ENCODE measurements at regions not wholly inside any gene's neighbourhood (a gene's known extent, or its start where the extent isn't known, plus 50 kb on each side); places are given as distances from the start of the nearest gene placed in this dataset.

DNA sequence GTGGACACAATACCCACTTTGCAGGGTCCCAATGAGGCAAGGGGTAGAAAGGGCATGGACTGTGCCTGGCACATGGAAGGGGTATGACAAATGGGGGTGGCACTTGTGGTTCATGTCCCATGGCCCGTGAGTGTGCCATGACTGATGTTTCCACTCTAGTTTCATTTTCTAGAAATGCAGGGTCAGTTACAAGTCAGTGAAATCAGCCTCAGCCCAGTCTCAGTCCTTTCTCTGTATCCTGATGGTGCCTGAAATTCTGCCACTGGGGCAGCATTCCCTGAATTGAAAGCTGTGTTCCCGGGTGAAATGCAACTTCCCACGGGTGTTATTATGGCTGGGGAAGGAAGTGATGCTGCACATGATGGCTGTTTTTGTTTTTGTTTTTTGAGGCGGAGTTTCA is 110.8 kb upstream of the ZBTB40 start:
- Histone ChIP-seq H3K4me3 (no peak overlapping the region), H3K27me3 (no peaks in the 10 kb centered on the region), H3K9me3 (no peaks in the 10 kb centered on the region), H3K36me3 (no peaks in the 10 kb centered on the region), H3K4me1 (no peaks in the 10 kb centered on the region), H3K27ac (no peak overlapping the region)
- TF ChIP-seq, protein P1, sequence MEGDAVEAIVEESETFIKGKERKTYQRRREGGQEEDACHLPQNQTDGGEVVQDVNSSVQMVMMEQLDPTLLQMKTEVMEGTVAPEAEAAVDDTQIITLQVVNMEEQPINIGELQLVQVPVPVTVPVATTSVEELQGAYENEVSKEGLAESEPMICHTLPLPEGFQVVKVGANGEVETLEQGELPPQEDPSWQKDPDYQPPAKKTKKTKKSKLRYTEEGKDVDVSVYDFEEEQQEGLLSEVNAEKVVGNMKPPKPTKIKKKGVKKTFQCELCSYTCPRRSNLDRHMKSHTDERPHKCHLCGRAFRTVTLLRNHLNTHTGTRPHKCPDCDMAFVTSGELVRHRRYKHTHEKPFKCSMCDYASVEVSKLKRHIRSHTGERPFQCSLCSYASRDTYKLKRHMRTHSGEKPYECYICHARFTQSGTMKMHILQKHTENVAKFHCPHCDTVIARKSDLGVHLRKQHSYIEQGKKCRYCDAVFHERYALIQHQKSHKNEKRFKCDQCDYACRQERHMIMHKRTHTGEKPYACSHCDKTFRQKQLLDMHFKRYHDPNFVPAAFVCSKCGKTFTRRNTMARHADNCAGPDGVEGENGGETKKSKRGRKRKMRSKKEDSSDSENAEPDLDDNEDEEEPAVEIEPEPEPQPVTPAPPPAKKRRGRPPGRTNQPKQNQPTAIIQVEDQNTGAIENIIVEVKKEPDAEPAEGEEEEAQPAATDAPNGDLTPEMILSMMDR (IDR thresholded peaks at IDR 0.05): no peak
- no peak for DNase-seq (ENCODE audit: low spot score in 2 of 2)
- intact Hi-C loops (cut with DNase I): no loop called here

DNA sequence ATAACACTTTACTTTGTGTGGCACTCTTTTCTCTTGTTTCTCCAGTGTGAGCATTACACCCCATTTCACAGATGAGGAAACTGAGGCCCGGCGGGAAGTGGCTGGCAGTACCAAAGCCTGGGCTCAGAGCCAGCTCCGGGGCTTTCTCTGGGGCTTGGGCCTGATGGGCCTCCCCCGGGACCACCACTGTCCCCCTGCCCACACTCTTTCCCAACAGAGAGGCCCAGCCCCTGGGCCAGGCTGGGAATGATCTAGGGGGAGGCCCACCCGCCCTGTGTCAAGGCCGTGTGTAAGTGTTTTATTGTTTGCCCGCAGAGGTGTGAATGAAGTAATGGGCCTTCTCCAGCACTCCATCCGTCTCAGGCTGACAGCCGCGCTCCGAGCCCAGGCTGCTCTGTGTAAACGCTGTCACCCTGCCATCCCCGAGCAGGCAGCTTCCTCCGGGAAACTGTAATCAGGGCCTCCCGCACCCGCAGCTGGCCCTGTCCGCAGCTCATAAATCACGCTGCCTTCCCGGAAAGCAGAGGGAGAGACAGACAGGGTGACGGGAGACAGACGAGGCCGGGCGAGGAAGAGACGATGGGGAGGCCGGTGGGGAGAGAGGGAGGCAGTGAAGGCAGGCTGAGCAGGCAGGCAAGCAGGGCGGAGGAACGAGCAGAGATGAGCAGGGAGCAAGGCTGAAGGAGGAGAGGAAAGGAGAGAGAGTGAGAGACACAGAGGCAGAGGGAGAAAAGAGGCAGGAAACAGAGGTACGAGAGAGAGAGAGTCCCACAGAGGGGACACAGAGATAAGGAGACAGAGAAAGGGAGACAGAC is 109.7 kb upstream of the ZBTB40 start:
- intact Hi-C loops (cut with DNase I): no loop called here
- no peaks in the 10 kb centered on the region for H3K27me3 ChIP-seq
- H3K27ac ChIP-seq: no peak overlapping the region
- TF ChIP-seq, protein P1 (IDR thresholded peaks at IDR 0.05): no peak
- H3K9me3 ChIP-seq: no peaks in the 10 kb centered on the region
- no peak for DNase-seq (ENCODE audit: low spot score in 2 of 2)
- no peaks in the 10 kb centered on the region for H3K36me3 ChIP-seq
- no peak overlapping the region for H3K4me3 ChIP-seq
- no peaks in the 10 kb centered on the region for H3K4me1 ChIP-seq

DNA sequence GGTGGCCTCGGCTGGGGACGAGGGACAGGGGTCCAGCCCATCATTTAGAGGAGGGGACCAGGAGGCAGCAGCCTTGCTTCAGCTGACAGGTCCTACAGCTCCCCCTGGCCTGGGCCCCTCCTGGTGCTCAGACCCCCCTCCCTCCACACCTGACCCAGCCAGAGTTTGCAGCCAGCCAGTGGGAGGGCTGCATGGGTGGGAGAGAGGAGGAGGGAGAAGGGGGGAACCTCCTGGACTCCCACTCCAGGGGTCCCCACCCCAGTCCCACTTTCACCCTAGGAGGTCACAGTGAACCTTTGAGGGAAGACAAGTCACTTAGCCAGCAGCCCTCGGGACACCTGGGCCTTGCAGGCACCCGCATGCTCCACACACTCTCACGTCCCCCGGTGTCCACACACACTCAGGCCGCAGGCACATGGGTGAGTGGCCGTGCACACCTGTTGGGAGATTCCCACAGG is 108.9 kb upstream of the ZBTB40 start:
- Histone ChIP-seq H3K36me3 (no peaks in the 10 kb centered on the region), H3K27ac (no peak overlapping the region), H3K4me1 (no peaks in the 10 kb centered on the region), H3K4me3 (no peak overlapping the region), H3K9me3 (no peaks in the 10 kb centered on the region), H3K27me3 (no peaks in the 10 kb centered on the region)
- intact Hi-C loops (cut with DNase I): no loop called here
- TF ChIP-seq, protein P1 (IDR thresholded peaks at IDR 0.05): no peak
- no peak for DNase-seq (ENCODE audit: low spot score in 2 of 2)

DNA sequence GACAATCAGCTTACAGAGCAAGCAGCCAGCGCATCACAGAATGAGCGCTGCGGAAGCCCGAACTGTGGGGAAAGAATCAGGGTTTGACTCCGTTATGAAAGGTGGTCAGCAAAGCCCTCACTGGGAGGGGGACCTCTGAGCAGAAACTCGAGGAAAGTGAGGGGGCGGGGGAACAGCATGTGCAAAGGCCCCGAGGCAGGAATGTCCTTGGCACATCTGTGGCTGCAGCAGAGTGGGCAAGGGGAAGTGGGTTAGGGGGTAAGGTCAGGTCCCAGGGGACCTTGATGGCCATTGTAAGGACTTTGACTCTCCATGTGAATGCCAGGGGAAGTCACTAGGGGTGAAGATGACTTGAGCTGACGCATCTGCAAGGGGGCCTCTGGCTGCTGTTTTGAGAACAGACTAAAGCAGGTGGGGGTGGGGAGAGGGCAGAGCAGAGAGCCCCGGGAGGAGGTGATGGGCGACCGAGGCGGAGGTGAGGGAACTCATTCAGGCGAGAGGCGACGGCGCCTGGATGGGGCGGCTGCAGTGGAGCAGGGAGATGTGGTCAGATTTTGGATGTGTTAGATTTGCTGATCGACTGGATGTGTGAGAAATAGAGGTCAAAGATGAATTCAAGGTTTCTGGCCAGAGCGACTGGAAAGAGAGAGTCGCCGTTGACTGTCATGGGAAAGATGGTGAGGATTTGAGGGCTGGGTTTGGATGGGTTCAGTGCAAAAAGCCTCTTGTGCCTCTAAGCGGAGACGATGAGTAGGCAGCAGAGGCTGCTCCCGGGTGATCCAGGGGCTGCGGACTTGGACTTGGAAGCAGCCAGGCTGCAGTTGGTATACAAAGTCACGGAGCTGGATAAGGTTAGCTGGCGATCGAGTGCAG is 108.0 kb upstream of the ZBTB40 start:
- no peak for DNase-seq (ENCODE audit: low spot score in 2 of 2)
- H3K27me3 ChIP-seq: no peaks in the 10 kb centered on the region
- no peaks in the 10 kb centered on the region for H3K36me3 ChIP-seq
- H3K9me3 ChIP-seq: no peaks in the 10 kb centered on the region
- TF ChIP-seq, protein P1 (IDR thresholded peaks at IDR 0.05): no peak
- no peaks in the 10 kb centered on the region for H3K4me1 ChIP-seq
- no peak overlapping the region for H3K4me3 ChIP-seq
- intact Hi-C loops (cut with DNase I): no loop called here
- no peak overlapping the region for H3K27ac ChIP-seq

DNA sequence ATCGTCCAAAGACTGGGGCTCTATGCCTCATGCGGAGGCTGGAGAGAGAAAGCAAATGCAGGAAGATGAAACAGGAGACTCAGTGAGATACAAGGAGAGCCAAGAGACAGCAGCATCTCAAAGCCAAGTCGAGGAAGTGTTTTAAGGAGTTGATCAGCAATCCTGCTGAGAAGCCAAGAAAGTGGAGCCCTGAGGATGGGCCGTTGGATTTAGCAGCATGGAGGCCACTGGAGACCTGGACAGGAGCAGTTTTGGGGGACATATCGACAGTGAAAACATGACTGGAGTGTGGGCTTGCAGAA is 107.4 kb upstream of the ZBTB40 start:
- H3K4me1 ChIP-seq: no peaks in the 10 kb centered on the region
- intact Hi-C loops (cut with DNase I): no loop called here
- H3K36me3 ChIP-seq: no peaks in the 10 kb centered on the region
- TF ChIP-seq, protein P1 (IDR thresholded peaks at IDR 0.05): no peak
- no peak overlapping the region for H3K4me3 ChIP-seq
- no peaks in the 10 kb centered on the region for H3K9me3 ChIP-seq
- no peak overlapping the region for H3K27ac ChIP-seq
- H3K27me3 ChIP-seq: no peaks in the 10 kb centered on the region
- no peak for DNase-seq (ENCODE audit: low spot score in 2 of 2)
